HPDE6-E6E7 (cell line): ENCODE measurements at regions not wholly inside any gene's neighbourhood (a gene's known extent, or its start where the extent isn't known, plus 50 kb on each side); places are given as distances from the start of the nearest gene placed in this dataset.
A peak's percentile ranks its signal among the peaks of the same experiment; 100 is the strongest.

Experiments
- DNase-seq: peaks from one replicate; pipeline ENCODE4 v3.0.0; 2011; ENCODE audit warnings: missing footprints; ENCODE audit errors: extremely low spot score

DNA sequence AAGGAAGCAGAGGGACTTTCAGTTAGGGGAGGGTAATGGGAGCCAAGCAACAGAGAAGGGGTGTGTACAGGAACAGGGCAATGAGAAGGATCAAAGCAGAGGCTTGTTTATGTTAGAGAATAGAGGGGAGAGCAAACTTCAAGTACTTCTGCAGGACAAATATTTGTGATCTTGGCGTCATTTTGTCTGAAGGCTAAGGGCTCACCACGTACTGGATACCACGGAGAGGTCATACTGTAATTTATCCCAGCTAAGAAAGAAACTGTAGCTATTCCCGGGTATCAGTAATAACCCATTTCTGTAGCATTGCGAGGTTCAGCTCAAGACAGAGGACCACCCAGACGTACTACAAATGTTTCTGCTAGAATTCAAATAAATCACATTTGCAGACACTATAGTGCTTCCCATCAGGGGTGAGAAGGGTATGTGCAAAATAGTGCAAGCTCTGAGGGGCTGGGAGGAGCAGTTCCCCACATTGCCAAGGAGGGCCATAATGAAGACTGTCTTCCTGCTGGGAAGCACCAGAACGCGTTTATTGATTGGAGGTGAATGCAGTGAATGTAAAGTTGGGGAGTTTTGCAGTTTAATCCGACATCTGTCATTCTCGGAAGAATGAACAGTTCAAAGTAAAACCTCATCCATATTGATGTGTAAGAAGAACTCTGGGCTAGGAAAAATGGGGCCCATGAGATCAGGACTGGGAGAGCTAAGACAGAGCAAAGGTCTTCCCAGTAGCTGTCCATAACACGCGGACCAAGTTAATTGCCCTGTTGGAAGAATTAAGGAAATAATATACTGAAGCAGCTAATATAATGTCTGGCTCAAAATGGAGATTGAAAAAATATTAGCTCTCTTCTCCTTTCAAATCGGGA, 136.9 kb downstream of the RWDD3 start:
- no peak for DNase-seq

DNA sequence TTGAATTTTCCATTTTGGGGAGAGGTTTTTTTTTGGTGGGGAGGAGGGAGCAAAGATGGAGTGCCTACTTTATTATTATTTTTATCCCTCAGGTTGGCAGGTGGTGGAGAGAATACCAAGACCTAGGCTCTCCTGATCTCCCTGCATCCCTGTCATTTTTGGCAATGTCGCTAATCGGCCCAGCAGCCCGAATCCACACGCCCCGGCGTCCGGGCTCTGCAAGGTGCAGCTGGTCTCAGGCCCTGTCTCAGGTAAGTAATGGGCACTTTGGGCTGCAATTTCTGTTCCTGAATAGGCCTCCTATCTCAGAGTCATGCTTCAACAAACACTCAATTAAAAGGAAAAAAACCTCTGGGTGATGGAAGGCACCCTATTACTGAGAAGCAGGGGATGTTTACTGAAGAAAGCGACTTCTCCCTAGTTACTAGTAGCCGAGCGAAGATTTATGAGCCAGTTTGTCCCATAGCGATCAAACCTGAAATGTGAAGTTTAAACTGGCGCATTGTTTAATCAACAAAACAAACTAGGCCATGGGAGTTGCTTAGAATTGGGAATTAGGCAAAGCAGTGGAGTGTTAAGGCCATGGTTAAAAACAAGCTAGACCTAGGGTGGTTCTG, 137.8 kb downstream of the RWDD3 start:
- no peak for DNase-seq

DNA sequence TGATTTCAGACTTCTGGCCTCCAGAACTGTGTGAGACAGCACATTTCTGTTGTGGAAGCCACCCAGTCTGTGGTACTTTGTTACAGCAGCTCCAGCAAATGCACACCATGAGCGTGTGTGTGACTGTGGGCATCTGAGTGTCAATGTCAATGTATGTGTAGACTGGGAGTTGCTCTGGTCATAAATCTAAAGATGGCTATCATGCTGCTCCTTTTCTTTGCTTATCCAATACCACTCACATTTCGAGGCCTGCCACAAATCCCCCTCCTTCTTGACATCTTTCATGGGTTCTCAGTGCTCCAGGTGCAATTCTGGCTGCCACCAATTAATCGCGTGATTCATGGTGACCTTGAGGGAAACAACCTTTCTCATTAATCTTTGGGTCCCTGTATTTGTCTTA, 141.2 kb downstream of the RWDD3 start:
- no peak for DNase-seq

DNA sequence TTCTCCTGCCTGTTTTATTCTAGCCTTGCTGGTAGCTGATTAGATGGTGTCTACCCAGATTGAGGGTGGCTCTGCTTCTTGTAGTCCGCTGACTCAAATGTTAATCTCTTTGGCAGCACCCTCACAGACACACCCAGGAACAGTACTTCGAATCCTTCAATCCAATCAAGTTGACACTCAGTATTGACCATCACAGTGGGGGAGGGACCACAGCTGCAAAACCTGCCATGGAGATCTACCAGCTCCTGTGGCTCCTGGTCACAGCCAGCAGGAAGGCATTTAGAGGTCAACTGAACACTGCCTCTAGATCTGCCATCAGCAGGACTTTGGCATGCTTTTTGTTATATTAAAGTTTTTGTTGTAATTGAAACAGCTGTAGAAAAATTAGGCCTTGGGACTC, 146.9 kb downstream of the RWDD3 start:
- no peak for DNase-seq

DNA sequence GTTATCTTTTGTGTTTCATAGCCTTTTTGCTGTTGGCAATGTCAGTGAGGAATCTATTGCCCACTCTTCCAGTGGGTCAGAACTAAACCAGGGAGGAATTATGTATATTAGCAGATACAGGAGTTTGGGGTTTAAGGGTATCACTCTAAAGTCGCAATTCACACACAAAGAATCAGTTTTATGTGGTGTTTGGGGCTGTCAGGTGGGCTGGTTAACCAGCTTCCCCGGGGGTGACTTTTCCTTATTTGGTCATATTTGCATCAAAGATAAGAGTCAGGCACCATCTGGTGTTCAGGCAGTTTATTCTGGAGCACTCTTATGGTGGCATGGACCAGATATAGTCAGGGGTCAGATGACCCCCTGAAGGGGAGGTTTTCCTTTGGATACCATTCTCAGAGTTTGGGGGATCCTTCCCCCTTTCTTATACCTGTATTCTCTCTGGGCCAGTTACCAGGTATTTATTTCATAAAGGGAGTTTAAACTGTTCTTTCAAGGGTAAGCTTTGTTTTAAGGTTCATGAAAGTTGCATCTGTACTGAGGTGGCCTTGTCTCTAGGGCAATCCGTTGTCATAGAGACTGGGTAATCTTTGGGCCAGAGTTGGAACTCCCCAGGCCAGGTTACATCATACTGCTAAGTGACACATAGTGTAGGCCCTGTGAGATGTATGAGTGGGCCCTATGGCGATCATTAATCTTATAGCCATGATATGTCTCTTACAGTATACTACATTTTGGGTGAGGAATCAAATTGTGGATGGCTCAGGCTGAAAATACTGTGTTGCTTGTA, 148.2 kb downstream of the RWDD3 start:
- DNase-seq = no peak

DNA sequence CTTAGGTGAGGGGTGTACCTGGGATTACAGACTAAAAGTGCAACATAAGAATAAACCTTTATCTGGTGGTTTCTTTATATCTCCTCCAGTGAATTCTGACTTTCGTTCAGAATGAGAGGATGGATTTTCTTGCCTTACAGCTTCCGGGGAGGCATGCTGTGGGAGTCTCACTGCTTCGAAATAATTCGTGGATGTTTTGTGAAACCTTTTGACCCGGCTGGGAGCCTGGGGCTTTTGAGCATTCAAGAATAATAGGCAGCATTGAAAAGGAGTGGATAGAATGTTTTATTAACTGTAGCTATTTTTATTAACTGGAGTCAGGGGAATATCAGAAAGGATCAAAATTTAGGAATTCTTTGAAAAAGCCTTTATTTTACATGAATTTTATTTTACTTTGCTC, 149.1 kb downstream of the RWDD3 start:
- no peak for DNase-seq

DNA sequence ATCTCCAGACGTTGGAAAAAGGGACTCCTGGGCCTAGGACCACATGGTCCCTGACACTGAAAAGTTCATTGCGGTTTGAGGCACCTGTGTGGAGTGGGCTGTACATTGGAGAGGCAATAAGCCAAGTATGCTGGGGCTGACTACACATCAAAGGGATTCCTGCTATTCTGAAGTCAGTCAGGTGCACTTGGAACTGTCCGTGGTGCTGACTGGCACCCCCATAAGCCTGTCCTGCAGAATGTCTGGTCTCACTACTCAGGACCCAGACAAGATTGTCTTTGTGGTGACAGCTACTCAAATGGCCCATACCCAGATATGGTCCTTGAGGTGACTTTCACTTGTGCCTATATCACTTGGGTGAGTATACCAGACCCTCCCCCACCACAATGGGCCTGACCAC, 150.6 kb downstream of the RWDD3 start:
- DNase-seq = peak; percentile 15

DNA sequence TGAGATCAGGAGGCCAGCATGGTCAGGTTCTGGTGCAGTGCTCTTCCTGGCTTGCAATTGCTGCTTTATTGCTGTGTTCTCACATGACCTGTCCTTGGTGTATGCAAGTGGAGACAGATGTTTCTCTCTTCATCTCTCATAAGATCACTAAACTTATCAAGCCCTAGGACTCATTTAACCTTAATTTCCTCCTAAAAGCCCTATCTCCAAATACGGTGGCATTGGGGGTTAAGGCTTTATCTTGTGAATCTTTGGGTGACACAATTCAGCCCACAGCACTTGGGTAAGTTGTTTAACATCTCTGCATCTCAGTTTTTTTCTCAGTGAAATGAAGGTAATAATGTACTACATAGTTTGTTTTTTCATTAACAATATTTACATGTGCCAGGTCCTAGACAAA, 152.4 kb downstream of the RWDD3 start:
- no peak for DNase-seq

DNA sequence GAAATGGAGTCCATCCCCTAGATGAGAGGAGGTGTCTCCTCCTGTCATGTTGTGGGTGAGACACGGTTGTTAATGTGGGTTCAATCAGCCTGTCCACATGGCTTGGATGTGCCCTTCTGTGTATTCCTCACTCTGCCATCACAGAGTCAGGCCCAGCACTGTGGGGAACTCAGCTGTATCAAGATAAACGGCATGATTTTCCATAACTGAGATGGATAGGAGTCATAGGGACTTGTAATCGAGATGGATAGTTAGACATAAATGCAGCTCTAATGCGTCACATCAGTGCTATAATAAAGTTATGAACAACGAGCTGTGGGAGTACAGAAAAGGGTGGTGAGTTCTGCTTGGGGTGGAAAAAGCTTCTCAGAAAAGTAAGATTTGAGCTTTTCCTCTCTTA, 152.9 kb downstream of the RWDD3 start:
- no peak for DNase-seq

DNA sequence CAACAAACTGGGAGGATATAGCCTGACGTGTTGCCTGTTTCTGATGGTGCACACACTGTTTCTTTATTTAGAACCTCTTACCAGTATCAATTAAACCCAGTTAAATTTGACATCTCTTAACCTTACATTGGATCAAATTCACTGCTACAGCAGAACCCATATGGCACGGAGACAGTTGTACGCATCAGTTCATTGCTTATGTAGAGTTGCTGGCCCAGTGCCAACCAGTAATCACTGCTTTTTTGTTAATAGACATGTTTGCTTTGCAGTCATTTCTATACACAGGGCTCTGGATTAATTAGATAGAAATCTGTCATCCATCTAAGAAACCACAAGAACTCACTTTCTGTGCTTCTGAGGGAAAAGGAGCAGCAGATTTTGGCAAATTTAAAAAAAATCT, 154.0 kb downstream of the RWDD3 start:
- DNase-seq = no peak

DNA sequence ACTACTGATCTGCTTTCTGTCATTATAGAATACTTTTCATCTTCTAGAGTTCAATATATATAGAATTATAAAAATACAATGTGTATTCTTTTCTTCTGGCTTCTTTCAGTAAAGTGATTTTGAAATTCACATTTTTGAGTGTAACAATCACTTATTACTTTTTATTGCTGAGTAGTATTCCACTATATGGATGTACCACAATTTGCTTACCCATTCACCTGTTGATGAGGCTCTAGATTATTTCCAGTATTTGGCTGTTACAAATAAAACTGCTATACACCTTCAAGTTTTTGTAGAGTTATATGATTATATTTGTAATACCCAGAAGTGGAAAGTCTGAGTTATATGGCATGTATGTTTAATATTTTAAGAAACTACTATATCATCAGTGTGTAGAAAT, 159.4 kb downstream of the RWDD3 start:
- DNase-seq = no peak

DNA sequence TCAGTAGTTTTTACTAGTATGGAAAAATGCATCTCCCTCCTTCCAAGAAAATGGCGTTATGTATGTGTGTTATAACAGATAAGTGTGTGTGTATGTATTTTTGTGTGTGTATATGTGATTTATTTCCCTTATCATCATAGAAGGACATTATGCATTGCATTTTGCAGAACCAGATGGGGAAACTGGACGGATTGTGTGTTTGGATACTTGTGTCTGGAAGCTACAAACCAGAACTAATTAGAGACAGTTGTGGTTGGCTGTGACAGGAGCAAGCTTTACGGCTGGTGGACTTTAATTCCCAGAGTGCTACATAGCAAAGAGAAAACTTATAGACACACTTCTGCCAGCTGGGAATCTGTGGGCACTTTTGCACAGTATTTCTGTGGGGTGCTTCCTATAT, 162.5 kb downstream of the RWDD3 start:
- no peak for DNase-seq

DNA sequence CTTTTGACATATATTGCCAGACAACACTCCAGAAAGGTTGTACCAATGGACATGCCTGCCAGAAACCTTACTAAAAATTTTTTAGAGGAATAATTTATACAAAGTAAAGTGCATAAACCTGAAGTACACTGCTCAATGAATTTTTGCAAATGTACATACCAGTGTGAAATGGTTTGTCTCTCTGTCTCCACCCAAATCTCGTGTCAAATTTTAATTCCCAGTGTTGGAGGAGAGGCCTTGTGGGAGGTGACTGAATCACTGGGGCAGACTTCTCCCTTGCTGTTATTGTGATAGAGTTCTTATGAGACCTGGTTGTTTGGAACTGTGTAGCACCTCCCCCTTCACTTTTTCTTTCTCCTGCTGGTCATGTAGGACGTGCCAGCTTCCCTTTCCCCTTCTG, 168.8 kb downstream of the RWDD3 start:
- DNase-seq = no peak

DNA sequence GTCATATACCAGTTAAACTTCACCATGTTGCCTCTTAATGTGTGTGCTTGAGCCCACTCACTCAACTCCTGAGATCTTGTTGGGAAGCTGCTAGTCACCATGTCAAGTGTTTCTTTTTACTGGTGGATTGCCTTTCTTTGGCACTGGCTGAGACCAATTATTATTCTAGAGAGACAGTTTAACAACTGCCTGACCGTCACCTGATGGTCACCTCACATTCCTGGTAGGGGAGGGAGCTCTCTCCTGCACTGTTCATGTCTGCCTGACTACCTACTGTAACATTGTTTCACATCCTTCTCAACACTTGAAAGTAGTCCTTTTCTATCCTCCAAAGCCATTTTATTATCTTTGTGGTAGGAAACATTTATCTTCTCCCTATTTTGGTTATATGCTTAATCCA, 172.3 kb downstream of the RWDD3 start:
- DNase-seq = no peak

DNA sequence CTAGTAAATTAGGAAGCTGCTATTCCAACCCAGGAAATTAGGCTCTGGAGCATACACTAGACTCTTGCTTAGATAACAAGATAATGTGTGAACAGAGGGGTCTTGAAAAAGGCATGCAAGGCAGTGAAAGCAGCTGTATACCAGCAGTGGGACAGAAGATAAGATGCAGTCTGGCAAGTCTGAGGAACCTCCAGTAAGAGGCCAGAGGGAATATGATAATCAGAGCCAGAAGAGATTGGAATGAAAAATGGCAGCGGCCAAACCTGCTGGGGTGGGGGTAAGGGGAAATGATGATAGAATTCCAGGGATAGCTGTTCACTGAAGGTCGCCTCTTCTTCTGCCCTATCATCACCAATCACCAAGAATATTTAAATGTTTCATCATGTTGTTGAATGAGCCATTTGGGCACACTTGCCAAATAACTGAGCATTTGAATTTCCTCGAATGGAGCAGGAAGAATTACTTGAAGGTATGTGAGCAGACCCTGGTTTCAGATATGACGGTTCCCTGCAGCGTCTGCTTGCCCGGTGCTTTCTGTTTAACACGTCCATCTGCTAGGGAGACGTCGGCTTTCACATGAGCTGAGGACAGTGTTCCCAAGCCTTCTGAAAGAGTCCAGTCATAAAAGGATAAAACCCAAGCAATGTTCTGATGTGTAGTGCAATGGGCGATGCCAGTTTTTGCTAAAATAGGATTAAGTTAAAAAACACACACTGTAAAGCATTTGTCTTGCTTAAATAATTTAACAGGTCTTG, 173.3 kb downstream of the RWDD3 start:
- no peak for DNase-seq

DNA sequence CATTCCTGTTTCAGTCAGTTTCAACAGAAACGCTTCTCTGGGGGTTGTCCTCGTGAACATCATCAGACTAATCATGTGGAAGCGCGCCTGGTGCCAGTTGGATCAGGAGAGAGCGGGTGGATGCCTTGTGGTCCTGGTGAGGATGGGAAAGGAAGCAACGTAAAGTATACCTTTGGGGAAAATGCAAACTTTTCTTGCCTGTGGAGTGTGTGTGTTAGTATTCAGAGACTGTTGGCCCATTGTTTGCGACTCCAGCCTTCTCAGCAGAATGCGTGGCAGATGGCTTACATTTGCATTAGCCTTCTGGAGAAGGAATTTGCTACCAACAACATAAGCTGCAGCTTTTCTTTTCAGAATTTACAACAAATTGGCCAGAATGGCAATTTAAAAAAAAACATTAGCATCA, 173.9 kb downstream of the RWDD3 start:
- no peak for DNase-seq

DNA sequence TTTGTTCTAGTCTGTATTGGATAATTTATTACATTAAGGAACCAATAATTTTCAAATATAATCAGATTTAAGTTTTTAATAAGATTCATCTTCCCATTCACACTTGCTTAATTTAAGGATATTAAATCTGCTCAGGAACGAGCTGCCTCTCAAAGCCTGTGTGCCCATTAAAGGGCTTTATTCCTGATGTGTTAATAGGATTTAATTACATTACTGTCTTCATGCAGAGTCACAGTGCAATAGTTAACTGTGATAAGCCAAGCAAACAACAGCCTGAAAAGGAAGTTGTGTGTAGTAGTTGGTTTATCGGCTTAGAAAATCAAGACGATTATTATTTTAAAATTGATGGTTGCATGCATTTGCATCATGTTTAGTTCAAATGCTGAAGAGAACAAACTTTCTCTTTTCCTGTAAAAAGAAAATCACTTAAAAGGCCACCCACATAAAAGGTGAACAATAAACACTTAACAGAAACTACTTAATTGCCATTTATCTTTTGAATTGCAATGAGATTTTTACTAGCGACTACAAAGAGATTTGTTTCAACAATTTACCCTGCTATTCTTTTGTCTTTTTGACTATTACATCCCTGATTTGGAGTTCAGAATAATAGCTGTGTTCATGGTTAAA, 174.6 kb downstream of the RWDD3 start:
- DNase-seq = no peak

DNA sequence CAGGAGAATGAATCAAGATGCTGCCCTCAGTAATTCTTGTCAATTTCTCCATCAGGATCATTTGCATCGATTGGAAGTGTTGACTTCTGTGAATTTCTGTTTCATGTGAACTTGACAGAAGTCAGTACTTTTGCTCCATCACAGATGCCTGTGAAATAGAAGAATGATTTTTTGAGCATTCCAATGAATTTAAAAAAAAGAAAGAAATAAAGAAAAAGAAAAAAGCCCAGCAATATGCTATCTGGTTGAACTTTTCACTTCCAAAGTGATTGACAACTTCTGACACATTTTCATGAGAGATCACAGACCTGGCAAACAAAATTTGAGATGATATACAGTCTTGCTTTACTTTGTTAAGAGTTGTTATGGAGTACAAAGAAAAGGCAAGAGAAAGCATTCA, 175.3 kb downstream of the RWDD3 start:
- DNase-seq = no peak

DNA sequence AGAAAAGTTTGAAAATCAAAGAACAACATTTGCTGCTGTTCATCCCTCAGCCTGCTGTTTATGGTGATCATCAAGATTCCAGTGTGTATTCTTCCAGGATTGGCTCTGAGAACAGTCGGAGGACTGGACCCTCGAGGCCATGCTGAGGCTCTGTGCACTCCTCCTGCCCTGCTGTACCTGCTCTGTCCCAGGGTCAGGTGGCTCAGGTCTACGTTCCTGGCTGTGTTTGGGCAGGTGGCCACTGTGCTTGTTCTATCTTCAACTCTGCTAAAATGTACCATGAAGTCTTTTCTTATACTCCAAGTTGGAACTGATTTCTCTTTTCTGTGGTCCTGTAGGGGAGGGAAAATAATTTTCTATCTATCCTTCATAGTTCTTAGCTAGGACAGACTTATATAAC, 175.9 kb downstream of the RWDD3 start:
- no peak for DNase-seq

DNA sequence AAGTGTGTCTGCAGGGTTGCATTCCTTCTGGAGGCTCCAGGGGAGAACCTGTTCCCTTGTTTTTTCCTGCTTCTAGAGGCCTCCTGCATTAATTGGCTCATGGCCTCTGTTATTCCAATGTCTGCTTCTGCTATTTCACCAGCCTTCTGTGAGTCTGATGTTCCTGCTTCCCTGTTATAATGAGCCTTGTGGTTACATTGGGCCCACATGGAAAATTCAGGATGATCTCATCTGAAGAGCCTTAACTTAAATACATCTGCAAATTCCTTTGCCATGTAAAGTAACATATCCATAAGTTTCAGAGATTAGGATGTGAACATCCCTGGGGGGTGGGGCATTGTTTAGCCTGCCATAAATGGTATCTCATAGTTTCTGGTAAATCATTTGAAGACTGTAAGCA, 181.1 kb downstream of the RWDD3 start:
- no peak for DNase-seq

DNA sequence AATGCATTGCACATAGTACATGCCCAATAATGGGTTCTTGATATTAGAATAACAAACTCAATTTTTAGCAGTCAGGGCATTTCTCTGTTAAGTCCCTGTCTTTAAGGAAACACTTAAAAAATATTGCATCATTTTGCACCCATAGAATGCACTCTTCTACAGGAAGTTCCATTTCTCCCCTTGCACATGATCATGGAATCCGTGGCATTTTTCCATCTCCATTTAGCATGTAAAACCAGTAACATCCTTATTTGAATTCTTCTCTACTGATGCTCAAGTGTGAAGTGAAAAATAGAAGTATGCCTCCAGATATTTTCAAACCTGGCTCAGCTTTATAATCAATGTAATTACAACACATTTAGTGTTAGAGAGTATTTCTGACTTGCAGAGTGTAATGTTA, 192.8 kb downstream of the RWDD3 start:
- no peak for DNase-seq

DNA sequence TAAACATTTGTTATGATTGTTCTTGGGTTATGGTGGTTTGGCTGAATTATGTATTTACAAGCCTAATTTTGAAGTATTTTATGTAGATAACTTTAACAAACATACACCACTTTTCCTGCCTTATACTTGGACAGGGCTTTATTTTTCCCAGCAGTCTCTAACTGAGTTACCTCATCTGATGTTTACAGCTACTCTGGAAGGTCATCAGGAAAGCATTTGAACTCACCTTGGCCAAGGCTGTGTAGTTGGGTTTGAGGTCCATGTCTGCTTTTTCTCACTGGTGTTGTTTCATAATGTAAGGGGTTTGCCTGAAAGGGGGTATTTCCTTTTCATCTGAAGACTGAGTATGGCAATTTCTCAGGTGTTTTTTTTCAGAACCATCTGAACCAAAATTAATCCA, 193.5 kb downstream of the RWDD3 start:
- DNase-seq = no peak
